ENCODE measurements at regions not wholly inside any gene's neighbourhood (a gene's known extent, or its start where the extent isn't known, plus 50 kb on each side); places are given as distances from the start of the nearest gene placed in this dataset.
A peak's percentile ranks its signal among the peaks of the same experiment; 100 is the strongest.

DNA sequence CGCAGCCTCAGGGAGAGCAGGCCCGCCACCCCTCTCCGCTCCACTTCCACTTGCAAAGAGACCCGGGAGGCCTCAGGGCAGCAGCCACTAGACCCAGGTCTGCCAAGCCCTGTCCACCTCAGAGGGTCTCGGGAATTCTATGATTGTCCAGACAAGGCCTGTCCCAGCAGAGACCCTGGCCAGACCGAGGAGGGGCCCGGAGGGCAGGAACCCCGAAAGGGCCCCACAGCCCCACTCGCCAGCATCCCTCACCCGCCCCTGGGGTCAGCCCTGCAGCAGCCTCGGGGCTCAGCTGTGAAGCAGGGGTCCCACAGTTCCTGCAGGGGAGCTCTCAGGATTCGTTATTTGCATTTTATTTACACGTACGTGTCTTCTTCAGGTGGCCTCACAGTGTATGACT, 269.5 kb downstream of the EIPR1 start:
- ChIA-PET CTCF (interaction anchor here (1.9 kb wide), 1 partner anchor 9 kb away, joined by 6 read pairs; no protein-coding TSS in a partner anchor), POLR2A (no interaction called here)
- H4K20me1 ChIP-seq (ENCODE audit: insufficient read depth), result no peaks in the 10 kb centered on the region

DNA sequence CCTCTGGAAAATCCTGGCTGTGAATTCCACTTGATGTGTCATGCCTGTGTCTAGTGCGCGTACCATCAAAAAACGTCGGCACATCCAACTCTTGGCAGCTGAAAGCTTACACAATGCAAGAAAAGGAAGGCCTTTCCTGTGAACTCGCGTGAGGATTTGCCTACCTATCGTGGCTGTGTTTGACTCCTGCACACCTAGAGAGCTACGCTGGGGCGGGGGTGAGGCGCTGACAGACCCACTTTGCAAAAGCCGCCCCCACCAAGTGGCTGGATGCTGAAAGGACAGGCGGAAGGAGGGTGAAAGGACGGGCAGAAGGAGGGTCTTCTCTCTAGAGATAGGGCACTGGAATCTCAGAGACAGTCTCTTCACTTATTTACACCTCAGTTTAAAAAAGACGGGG, 270.1 kb downstream of the EIPR1 start:
- POLR2A ChIA-PET, result interaction anchor here (1.9 kb wide), 1 partner anchor 20 kb away, joined by 5 read pairs; no protein-coding TSS in a partner anchor
- Histone ChIP-seq H3F3A (replicated peaks; ENCODE audit: insufficient read depth) (no peaks in the 10 kb centered on the region), H3K4me1 (ENCODE audit: control insufficient read depth in 1 of 2, insufficient read depth in 2 of 2, low read depth in 1 of 2, low read length in 1 of 2) (peaks cover 0 to 56% of the 10 kb centered on the region in 2 experiments; a peak in 2 of 4 replicates), H3K79me2 (ENCODE audit: insufficient read depth) (no peaks in the 10 kb centered on the region), H3K9ac (no peak overlapping the region), H3K9me3 (no peaks in the 10 kb centered on the region; the same call in 1 of the 2 replicates), H2AFZ (ENCODE audit: low read depth) (no peak overlapping the region), H3K36me3 (replicated peaks in 1 of 2; ENCODE audit: control insufficient read depth in 1 of 2, insufficient read depth in 2 of 2, low read length in 1 of 2) (no peaks in the 10 kb centered on the region), H3K9me2 (no peaks in the 10 kb centered on the region), H4K20me1 (ENCODE audit: insufficient read depth) (no peaks in the 10 kb centered on the region), H3K27me3 (ENCODE audit: insufficient read depth) (no peaks in the 10 kb centered on the region), H3K4me2 (no peak overlapping the region), H3K27ac (ENCODE audit: low read depth in 2 of 2, low read length in 1 of 2) (peak overlapping the region in 1 of 2 experiments; percentile 17; a peak in 1 of 4 replicates), H3K4me3 (ENCODE audit: low read depth in 2 of 2, low read length in 1 of 2) (no peak overlapping the region)
- TF ChIP-seq NFIC (IDR thresholded peaks at IDR 0.05; ENCODE audit: borderline replicate concordance) (no peak), CHD2 (IDR thresholded peaks at IDR 0.05; ENCODE audit: low read length, partially characterized antibody) (no peak), SMC3 (IDR thresholded peaks at IDR 0.05; ENCODE audit: low read depth, low read length) (no peak), RCOR1 (IDR thresholded peaks at IDR 0.05; ENCODE audit: low read length) (no peak), TAF1 (IDR thresholded peaks at IDR 0.05; ENCODE audit: borderline replicate concordance, low read depth, low read length) (no peak), FOSL2 (IDR thresholded peaks at IDR 0.05; ENCODE audit: borderline replicate concordance, low read depth) (no peak), YY1 (IDR thresholded peaks at IDR 0.05; ENCODE audit: low read depth) (no peak), NRF1 (IDR thresholded peaks at IDR 0.05; ENCODE audit: low read depth, low read length) (no peak), EP300 (IDR thresholded peaks at IDR 0.05; ENCODE audit: borderline replicate concordance in 1 of 2, low read depth in 1 of 2, low read length in 1 of 2) (no peak)
- TF ChIP-seq, protein P1, sequence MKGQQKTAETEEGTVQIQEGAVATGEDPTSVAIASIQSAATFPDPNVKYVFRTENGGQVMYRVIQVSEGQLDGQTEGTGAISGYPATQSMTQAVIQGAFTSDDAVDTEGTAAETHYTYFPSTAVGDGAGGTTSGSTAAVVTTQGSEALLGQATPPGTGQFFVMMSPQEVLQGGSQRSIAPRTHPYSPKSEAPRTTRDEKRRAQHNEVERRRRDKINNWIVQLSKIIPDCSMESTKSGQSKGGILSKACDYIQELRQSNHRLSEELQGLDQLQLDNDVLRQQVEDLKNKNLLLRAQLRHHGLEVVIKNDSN (IDR thresholded peaks at IDR 0.05; ENCODE audit: borderline replicate concordance, low read depth), result no peak
- TF ChIP-seq, protein P2, sequence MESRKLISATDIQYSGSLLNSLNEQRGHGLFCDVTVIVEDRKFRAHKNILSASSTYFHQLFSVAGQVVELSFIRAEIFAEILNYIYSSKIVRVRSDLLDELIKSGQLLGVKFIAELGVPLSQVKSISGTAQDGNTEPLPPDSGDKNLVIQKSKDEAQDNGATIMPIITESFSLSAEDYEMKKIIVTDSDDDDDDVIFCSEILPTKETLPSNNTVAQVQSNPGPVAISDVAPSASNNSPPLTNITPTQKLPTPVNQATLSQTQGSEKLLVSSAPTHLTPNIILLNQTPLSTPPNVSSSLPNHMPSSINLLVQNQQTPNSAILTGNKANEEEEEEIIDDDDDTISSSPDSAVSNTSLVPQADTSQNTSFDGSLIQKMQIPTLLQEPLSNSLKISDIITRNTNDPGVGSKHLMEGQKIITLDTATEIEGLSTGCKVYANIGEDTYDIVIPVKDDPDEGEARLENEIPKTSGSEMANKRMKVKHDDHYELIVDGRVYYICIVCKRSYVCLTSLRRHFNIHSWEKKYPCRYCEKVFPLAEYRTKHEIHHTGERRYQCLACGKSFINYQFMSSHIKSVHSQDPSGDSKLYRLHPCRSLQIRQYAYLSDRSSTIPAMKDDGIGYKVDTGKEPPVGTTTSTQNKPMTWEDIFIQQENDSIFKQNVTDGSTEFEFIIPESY (IDR thresholded peaks at IDR 0.05; ENCODE audit: borderline replicate concordance, low read depth), result no peak
- TF ChIP-seq, protein P3, sequence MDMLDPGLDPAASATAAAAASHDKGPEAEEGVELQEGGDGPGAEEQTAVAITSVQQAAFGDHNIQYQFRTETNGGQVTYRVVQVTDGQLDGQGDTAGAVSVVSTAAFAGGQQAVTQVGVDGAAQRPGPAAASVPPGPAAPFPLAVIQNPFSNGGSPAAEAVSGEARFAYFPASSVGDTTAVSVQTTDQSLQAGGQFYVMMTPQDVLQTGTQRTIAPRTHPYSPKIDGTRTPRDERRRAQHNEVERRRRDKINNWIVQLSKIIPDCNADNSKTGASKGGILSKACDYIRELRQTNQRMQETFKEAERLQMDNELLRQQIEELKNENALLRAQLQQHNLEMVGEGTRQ (IDR thresholded peaks at IDR 0.05; ENCODE audit: borderline replicate concordance, low read depth, low read length), result no peak
- CTCF ChIA-PET, result interaction anchor here (1.9 kb wide), 1 partner anchor 10 kb away, joined by 6 read pairs; no protein-coding TSS in a partner anchor
- DNase-seq, result no peak
- WGBS (ENCODE audit: low lambda C conversion rate), result 58% methylated on average over 14 of the region's 14 CpGs

More for the DNA sequence above, 269.5 kb downstream of the EIPR1 start:
- TF ChIP-seq ELF1 (IDR thresholded peaks at IDR 0.05), result no peak
- TF ChIP-seq RAD21 (IDR thresholded peaks at IDR 0.05; ENCODE audit: low read length), result no peak
- Histone ChIP-seq H3K4me2 (no peak overlapping the region), H3K4me3 (ENCODE audit: low read depth in 2 of 2, low read length in 1 of 2) (no peak overlapping the region), H3F3A (replicated peaks; ENCODE audit: insufficient read depth) (no peaks in the 10 kb centered on the region), H3K27me3 (ENCODE audit: insufficient read depth) (no peaks in the 10 kb centered on the region), H3K9ac (no peak overlapping the region), H3K36me3 (replicated peaks in 1 of 2; ENCODE audit: control insufficient read depth in 1 of 2, insufficient read depth in 2 of 2, low read length in 1 of 2) (no peaks in the 10 kb centered on the region), H3K27ac (ENCODE audit: low read depth in 2 of 2, low read length in 1 of 2) (peak overlapping the region in 1 of 2 experiments; percentile 3; a peak in 1 of 4 replicates), H3K9me3 (no peaks in the 10 kb centered on the region; the same call in 1 of the 2 replicates), H3K4me1 (ENCODE audit: control insufficient read depth in 1 of 2, insufficient read depth in 2 of 2, low read depth in 1 of 2, low read length in 1 of 2) (peaks cover 0 to 51% of the 10 kb centered on the region in 2 experiments; a peak in 2 of 4 replicates), H3K9me2 (no peaks in the 10 kb centered on the region), H3K79me2 (ENCODE audit: insufficient read depth) (no peaks in the 10 kb centered on the region), H2AFZ (ENCODE audit: low read depth) (no peak overlapping the region)
- no peak for DNase-seq
- 46% methylated on average over 13 of the region's 14 CpGs for WGBS (ENCODE audit: low lambda C conversion rate)
